Lower lobe of right lung (tissue), 2 donors: ENCODE measurements at regions not wholly inside any gene's neighbourhood (a gene's known extent, or its start where the extent isn't known, plus 50 kb on each side); places are given as distances from the start of the nearest gene placed in this dataset.

Experiments used
- ATAC-seq, 2 donors: fragments of 200-7000 bp; cut with Tn5 transposase; one replicate each; pipeline ENCODE4 v1.9.1; 2020 to 2022; ENCODE audit warnings: mild to moderate bottlenecking in 2 of 2, moderate library complexity in 2 of 2
- DNase-seq: peaks from one replicate; pipeline ENCODE4 v3.0.0-alpha.2; 2020
- H3K27ac ChIP-seq: fragments of 200-600 bp; one replicate; pipeline ENCODE4 v1.8.0; 2022
- H3K27me3 ChIP-seq: fragments of 200-600 bp; one replicate; pipeline ENCODE4 v1.8.0; 2022; ENCODE audit warnings: low read depth
- H3K36me3 ChIP-seq: fragments of 200-600 bp; one replicate; pipeline ENCODE4 v1.8.0; 2022; ENCODE audit warnings: mild to moderate bottlenecking
- H3K4me1 ChIP-seq: fragments of 200-600 bp; one replicate; pipeline ENCODE4 v1.8.0; 2022
- H3K4me3 ChIP-seq: fragments of 200-600 bp; one replicate; pipeline ENCODE4 v1.8.0; 2022; ENCODE audit warnings: mild to moderate bottlenecking
- H3K9me3 ChIP-seq: fragments of 200-600 bp; one replicate; pipeline ENCODE4 v1.8.0; 2022
- intact Hi-C: fragments of 100-400 bp; cut with DNase I; formaldehyde crosslinking; loops from one replicate; pipeline ENCODE4 v1.11.0; 2022
- TF ChIP-seq, protein P1 (sequence below): fragments of 200-600 bp; IDR thresholded peaks from one replicate; pipeline ENCODE4 v1.8.0; 2022; ENCODE audit warnings: antibody characterized with exemption, mild to moderate bottlenecking
- donor health status: DM: no; HTN: yes; CAD: no; lungs with severe emphysema.

DNA sequence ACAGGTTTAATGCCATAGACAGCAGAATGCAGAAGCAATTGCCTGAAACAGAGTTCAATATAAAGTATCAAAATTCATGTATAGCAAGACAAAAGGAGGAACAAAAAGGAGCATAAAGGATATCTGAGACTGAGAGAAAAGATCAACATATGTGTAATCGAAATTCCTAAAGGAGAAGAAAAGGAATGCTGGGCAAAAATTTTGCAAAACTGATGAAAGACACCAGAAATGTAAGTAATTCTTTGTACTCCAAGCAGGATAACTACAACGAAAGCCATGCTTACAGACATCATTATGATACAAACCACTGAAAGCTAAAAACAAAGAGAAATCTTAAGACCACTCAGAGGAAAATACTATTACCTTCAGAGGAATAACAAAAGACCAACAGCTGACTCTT is 72.8 kb upstream of the MTAP start:
- intact Hi-C loops = no loop called here
- H3K27me3 ChIP-seq = peaks cover 6% of the 10 kb centered on the region

DNA sequence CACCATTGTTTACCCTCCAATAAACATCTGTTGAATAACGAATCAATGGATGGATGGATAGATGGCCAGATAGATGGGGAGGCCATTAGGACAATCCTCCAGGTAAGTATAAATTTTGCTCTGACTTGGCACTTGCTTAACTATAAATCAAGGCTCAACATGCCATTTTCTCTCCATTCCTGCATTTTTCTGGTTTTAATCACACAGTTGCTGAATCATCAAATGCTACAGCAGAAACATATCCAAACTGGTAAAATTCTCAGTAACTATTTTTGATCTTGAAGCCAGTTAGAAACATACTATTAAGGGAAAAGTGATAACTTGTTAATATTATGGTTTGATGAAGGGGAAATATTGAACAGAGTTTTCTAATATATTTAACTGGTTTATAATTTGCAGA is 71.5 kb upstream of the MTAP start:
- H3K4me1 ChIP-seq = no peaks in the 10 kb centered on the region
- TF ChIP-seq, protein P1, sequence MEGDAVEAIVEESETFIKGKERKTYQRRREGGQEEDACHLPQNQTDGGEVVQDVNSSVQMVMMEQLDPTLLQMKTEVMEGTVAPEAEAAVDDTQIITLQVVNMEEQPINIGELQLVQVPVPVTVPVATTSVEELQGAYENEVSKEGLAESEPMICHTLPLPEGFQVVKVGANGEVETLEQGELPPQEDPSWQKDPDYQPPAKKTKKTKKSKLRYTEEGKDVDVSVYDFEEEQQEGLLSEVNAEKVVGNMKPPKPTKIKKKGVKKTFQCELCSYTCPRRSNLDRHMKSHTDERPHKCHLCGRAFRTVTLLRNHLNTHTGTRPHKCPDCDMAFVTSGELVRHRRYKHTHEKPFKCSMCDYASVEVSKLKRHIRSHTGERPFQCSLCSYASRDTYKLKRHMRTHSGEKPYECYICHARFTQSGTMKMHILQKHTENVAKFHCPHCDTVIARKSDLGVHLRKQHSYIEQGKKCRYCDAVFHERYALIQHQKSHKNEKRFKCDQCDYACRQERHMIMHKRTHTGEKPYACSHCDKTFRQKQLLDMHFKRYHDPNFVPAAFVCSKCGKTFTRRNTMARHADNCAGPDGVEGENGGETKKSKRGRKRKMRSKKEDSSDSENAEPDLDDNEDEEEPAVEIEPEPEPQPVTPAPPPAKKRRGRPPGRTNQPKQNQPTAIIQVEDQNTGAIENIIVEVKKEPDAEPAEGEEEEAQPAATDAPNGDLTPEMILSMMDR = no peak
- ATAC-seq = no peak
- intact Hi-C loops = no loop called here
- no peak for DNase-seq
- H3K27ac ChIP-seq = no peak overlapping the region
- H3K36me3 ChIP-seq = no peaks in the 10 kb centered on the region
- peaks cover 6% of the 10 kb centered on the region for H3K27me3 ChIP-seq
- H3K4me3 ChIP-seq = no peak overlapping the region
- H3K9me3 ChIP-seq = no peaks in the 10 kb centered on the region

More for the DNA sequence above, 72.8 kb upstream of the MTAP start:
- Histone ChIP-seq H3K36me3 (no peaks in the 10 kb centered on the region), H3K4me1 (no peaks in the 10 kb centered on the region), H3K27ac (no peak overlapping the region), H3K4me3 (no peak overlapping the region), H3K9me3 (no peaks in the 10 kb centered on the region)
- DNase-seq (no peak), ATAC-seq (no peak)
- TF ChIP-seq, protein P1 = no peak

DNA sequence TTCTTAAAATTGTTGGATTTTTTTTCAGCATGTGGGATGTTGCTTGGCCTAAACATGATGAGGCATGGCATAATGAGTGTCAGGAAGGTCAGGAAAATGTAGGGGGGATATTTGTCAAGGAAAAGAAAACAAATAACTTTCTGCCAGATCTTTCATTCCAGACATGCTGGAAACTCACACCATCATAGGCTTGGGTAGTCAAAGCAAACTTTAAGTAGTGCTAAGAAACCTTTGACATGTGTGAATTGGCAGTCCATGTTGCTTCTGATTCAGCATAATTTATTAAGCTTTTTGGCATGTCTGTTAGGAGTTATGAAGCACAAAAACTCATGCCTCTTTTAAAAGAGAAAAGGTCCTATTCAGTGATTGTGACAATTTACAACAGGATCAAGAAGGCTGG is 61.3 kb upstream of the MTAP start:
- no peak for DNase-seq
- Histone ChIP-seq H3K27ac (no peak overlapping the region), H3K9me3 (no peaks in the 10 kb centered on the region), H3K36me3 (no peaks in the 10 kb centered on the region), H3K4me3 (no peak overlapping the region), H3K4me1 (no peaks in the 10 kb centered on the region), H3K27me3 (no peaks in the 10 kb centered on the region)
- ATAC-seq = no peak
- TF ChIP-seq, protein P1 = no peak
- intact Hi-C loops = no loop called here

DNA sequence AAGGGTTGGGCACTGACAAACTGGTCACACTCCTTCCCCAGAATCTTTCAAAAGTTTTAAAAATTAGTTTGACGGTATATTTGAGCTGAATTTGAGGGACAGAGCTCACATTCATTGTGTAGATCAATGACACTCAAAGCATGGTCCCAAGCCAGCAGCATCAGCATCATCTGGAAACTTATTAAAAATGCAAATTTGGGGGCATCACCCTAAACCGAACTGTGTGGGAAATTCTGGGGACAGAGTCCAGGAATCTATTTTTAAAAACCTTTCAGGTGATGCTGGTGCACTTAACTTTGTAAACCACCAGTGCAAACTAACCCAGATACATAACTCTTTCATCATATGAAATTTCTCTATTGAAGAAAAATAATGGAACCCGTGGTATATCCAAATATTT is 58.1 kb upstream of the MTAP start:
- no peak for DNase-seq
- no peak for ATAC-seq
- no peak overlapping the region for H3K4me3 ChIP-seq
- no peaks in the 10 kb centered on the region for H3K36me3 ChIP-seq
- intact Hi-C loops = no loop called here
- H3K27me3 ChIP-seq = no peaks in the 10 kb centered on the region
- TF ChIP-seq, protein P1 = no peak
- no peaks in the 10 kb centered on the region for H3K9me3 ChIP-seq
- H3K27ac ChIP-seq = no peak overlapping the region
- no peaks in the 10 kb centered on the region for H3K4me1 ChIP-seq

DNA sequence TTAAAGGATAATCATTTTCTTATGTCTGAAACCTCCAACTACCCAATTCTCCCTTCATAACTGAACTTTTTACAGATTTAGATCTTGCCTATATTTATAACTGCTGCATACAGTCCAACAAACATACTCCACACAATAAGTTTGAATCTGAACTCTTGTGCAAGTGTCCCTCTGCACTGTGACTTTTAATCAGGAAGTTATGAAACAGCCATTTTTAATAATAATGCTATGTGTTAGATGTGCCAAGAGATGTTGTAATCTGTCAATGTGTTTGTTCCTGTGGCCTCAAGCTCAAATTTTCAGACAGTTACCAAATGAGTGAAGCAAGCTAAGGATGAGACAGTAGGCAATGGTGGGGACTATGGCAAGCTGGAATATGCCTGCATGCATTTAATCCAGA is 57.6 kb upstream of the MTAP start:
- intact Hi-C loops = no loop called here
- no peaks in the 10 kb centered on the region for H3K27me3 ChIP-seq
- peak; percentile 42 to 44 for ATAC-seq
- no peaks in the 10 kb centered on the region for H3K36me3 ChIP-seq
- no peak for DNase-seq
- H3K27ac ChIP-seq = no peak overlapping the region
- TF ChIP-seq, protein P1 = no peak
- H3K4me3 ChIP-seq = no peak overlapping the region
- no peaks in the 10 kb centered on the region for H3K9me3 ChIP-seq
- no peaks in the 10 kb centered on the region for H3K4me1 ChIP-seq

DNA sequence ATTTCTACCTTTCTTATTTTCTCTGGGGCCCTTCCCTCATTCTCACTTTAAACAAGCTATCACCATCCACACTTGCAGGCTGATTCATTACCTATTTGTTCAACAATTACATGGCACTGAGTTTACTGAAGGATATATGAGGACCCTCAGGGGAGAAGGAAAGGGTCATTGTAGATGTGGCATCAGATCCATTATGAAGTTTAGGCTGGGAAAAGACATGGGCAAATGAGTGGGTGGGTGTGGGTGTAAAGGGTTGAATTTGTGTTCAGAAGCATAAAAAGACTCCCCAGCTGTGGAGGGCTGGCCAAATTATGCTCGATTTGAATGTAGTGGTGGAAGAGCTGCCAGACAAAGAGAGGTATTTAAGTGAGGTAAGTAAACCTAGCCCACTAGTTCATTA is 55.9 kb upstream of the MTAP start:
- H3K9me3 ChIP-seq = no peaks in the 10 kb centered on the region
- DNase-seq (no peak), ATAC-seq (no peak)
- H3K27ac ChIP-seq = no peak overlapping the region
- H3K36me3 ChIP-seq = no peaks in the 10 kb centered on the region
- no peaks in the 10 kb centered on the region for H3K4me1 ChIP-seq
- intact Hi-C loops = no loop called here
- H3K27me3 ChIP-seq = no peaks in the 10 kb centered on the region
- H3K4me3 ChIP-seq = no peak overlapping the region
- TF ChIP-seq, protein P1 = no peak
